HG02973 (cell line): ENCODE measurements at regions not wholly inside any gene's neighbourhood (a gene's known extent, or its start where the extent isn't known, plus 50 kb on each side); places are given as distances from the start of the nearest gene placed in this dataset.

ENCODE experiments used
- ATAC-seq: cut with Tn5 transposase; IDR thresholded peaks from one replicate; pipeline ENCODE4 v1.9.1; 2021; ENCODE audit warnings: moderate library complexity; ENCODE audit not compliant: unreplicated experiment

GRCh38 chr12:58554522-58555157, 365.7 kb downstream of the LRIG3 start:
- ATAC-seq, result no peak

GRCh38 chr12:58557171-58557570, 363.1 kb downstream of the LRIG3 start:
- ATAC-seq, result no peak

GRCh38 chr12:58557661-58558060, 362.6 kb downstream of the LRIG3 start:
- ATAC-seq, result no peak

- no peak for ATAC-seq
Measured at GRCh38 chr12:58563621-58564020, 356.7 kb downstream of the LRIG3 start.

DNA sequence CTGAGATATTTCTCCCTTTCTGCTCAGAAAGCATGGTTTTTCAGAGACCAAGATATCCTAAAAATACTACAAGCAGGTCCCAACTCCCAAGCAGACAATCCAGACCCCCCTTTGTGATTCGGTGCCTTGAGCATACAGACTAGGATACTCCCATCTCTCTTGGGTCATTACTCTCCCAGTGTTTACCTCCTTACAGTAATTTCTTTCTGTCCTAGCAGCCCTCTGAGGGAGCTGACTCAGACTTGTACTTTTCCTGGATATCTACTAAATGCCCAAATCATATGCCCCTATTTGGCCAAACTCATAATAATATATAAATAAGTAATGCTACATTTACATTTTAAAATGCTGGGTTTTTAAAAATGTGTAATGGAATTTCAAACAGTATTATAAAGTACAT, 355.6 kb downstream of the LRIG3 start:
- ATAC-seq, result no peak

DNA sequence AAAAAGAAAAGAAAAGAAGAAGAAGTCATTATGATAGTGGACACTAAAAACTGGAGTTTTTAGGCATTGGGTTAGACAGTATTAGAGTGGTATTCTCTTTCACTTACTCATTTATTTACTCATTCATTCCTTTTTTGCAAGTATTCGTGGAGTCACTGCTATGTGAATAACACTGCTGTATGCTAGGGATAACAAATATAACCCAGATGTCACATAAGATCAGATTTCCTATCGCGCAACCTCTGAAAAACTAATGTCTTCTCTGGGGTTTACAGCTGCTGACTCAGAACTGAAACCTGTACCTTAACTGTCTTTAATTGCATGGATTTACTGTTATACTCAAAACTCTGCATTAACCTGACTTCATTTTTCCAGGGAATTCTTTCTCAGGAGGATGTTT, 353.7 kb downstream of the LRIG3 start:
- no peak for ATAC-seq

DNA sequence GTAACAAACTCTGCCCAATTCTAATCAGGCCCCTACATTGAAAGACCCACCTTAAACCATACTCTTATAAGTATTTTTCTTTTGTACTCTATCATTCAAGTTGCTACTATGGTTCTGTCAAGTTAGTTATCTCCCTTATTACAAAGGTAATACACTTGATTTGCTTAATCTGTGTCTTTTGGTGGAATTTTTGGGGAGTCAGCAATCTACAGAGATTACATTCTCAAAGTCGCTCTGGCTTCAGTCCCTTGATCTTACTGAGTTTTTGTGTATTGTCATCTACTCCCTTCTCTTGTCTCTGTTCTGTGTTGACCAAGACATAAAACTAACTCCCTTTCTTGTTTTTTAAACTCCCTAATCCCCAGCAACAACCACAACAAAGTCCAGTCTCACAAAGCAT, 353.1 kb downstream of the LRIG3 start:
- ATAC-seq, result no peak

DNA sequence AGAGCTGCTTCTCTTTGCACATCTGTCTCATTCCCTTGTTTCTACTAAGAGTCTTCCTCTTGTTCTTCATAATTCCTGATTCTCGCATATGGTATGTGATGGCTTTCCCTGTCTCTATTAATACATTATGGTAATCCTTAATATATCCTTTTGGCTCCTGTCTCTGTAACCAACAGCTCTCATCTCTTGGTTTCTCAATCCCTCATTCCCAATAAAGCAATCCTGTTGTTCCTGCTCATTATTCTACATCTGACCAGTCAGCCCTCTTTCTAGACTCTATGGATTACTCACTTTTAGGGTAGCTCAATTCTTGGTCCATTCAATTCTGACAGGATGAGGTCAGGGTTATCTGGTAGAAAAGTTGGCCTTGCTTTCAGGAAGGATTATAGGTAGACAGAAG, 349.9 kb downstream of the LRIG3 start:
- no peak for ATAC-seq

GRCh38 chr12:58575256-58575655, 345.0 kb downstream of the LRIG3 start:
- no peak for ATAC-seq

- no peak for ATAC-seq
Measured at GRCh38 chr12:58576081-58576480, 344.2 kb downstream of the LRIG3 start.

GRCh38 chr12:58576916-58577315, 343.4 kb downstream of the LRIG3 start:
- ATAC-seq, result no peak

DNA sequence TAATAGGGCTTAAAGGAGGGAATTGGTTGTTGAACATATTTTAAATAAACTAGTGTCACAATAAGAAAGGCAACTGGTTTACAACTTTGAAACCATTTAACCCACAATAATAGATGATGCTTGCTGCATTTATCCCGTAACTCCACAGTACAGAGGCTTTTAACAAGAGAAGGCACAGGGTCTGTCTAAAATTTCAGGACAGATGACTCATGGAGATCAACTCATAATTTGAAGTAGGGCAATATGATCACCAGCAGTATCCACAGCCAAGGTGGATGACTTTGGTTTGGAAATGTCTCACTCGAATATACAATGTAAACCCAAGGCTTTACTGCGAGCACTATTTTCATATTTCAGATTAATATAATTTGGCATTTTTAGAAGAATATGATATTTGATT, 340.2 kb downstream of the LRIG3 start:
- no peak for ATAC-seq

DNA sequence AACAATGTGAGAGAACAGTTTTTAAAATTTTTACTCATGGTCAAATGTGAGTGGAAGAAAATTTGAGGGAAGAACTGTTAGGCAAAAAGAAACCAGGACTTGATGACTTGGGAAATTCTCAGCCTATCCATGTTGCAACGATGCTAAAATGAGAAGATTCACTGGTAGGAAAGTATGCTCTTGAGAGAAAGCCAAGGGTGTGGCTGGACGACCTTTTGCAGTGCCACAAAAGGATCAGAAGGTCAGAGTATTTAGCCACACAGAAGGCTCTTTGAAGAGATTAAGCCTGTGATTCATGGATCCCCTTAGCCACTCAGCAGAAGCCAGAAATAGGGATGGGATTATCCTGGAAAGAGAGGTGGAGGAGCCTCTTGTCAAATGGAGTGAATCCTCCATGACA, 336.8 kb downstream of the LRIG3 start:
- no peak for ATAC-seq

DNA sequence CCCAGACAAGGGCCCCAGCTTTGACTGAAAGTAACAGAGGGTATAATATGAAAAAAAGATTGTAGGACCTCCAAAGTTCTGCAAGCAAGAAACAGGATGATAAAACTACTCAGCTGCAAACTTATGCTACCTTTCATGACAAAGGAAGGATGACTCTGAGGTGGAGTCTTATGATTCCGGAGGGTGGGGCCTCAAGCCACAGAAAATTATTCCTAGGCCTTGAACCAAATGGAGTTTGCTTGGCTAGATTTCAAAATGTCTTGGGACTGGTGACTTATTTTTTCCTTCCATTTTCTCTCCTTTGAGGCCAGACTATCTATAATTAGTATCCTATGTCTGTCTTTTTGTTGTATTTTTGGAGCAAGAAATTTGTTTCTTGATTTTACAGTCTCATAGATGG, 336.4 kb downstream of the LRIG3 start:
- no peak for ATAC-seq

- ATAC-seq, result no peak
Measured at GRCh38 chr12:58584880-58585279, 335.4 kb downstream of the LRIG3 start.

GRCh38 chr12:58586762-58587161, 333.5 kb downstream of the LRIG3 start:
- no peak for ATAC-seq

- no peak for ATAC-seq
Measured at GRCh38 chr12:58588770-58589169, 331.5 kb downstream of the LRIG3 start.

GRCh38 chr12:58592475-58593207, 327.7 kb downstream of the LRIG3 start:
- no peak for ATAC-seq

- ATAC-seq, result no peak
Measured at GRCh38 chr12:58593557-58594304, 326.6 kb downstream of the LRIG3 start.

GRCh38 chr12:58596381-58596780, 323.9 kb downstream of the LRIG3 start:
- ATAC-seq, result no peak

DNA sequence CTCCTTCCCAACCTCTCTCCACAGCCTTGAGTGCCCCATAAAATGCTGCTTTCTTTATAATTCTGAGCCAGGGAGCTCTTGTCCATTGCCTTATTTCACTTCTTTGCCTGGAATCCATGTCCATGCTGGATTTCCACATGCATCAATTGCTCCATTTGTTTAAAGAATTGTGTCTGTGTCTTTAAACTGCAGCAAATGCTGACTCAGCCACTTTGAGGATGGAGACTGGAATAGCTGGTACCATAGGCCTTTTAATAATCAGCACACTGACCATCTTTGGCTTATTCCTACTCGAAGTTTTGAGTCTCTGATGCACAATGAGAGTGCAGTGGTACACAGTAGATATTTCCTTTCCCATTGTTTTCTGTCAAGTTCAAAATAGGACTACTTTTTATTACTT, 318.8 kb downstream of the LRIG3 start:
- no peak for ATAC-seq

- no peak for ATAC-seq
Measured at GRCh38 chr12:58602179-58602578, 318.1 kb downstream of the LRIG3 start.
